SK-N-SH (cell line): ENCODE measurements at regions not wholly inside any gene's neighbourhood (a gene's known extent, or its start where the extent isn't known, plus 50 kb on each side); places are given as distances from the start of the nearest gene placed in this dataset.

ENCODE experiments used
- CTCF ChIP-seq: fragments of 200-600 bp; sonication (generic); IDR thresholded peaks from 2 replicates; pipeline ENCODE4 v1.6.1; 2017; ENCODE audit warnings: antibody characterized with exemption, mild to moderate bottlenecking, moderate library complexity
- SIN3A ChIP-seq: IDR thresholded peaks from 2 replicates; pipeline ENCODE4 v1.6.1; 2012; ENCODE audit warnings: low read depth, mild to moderate bottlenecking, low read length, moderate library complexity, borderline replicate concordance

- TF ChIP-seq CTCF, result no peak
- no peak for TF ChIP-seq SIN3A
Measured at GRCh38 chr5:2272755-2273154, 390.0 kb upstream of the IRX4 start.
